CD14-positive monocyte (primary cell): ENCODE measurements at regions not wholly inside any gene's neighbourhood (a gene's known extent, or its start where the extent isn't known, plus 50 kb on each side); places are given as distances from the start of the nearest gene placed in this dataset.

Experiments
- DNase-seq, 3 donors: peaks; one replicate each; pipeline ENCODE4 v3.0.0-alpha.2; 2011 to 2022
- H2AFZ ChIP-seq: 2 replicates; pipeline ENCODE4 v1.6.0; 2012; ENCODE audit warnings: mild to moderate bottlenecking, low read depth, low read length, inconsistent platforms; ENCODE audit not compliant: insufficient read depth, poor library complexity, severe bottlenecking
- H3K27ac ChIP-seq, 2 donors: 1 replicate in 1 of 2; 2 replicates in 1 of 2; pipeline ENCODE4 v1.5.1; 2012 to 2013; ENCODE audit warnings: low read length in 2 of 2, control low read depth in 1 of 2, inconsistent platforms in 1 of 2, low read depth in 1 of 2, mild to moderate bottlenecking in 1 of 2
- H3K27me3 ChIP-seq, 2 donors: one replicate each; pipeline versions ENCODE4 v1.6.0 to v1.6.1; 2011 to 2013; ENCODE audit warnings: low read length in 2 of 2; ENCODE audit not compliant: control insufficient read depth in 2 of 2, insufficient read depth in 2 of 2
- H3K36me3 ChIP-seq, 2 donors: replicated peaks in 1 of 2; 1 replicate in 1 of 2; 2 replicates in 1 of 2; pipeline versions ENCODE4 v1.5.1 to v1.6.1; 2012 to 2013; ENCODE audit warnings: low read length in 2 of 2, control low read depth in 1 of 2, inconsistent platforms in 1 of 2, mild to moderate bottlenecking in 1 of 2; ENCODE audit not compliant: insufficient read depth in 2 of 2, control insufficient read depth in 1 of 2
- H3K4me1 ChIP-seq, 2 donors: 1 replicate in 1 of 2; 2 replicates in 1 of 2; pipeline versions ENCODE4 v1.5.1 to v1.6.1; 2012 to 2013; ENCODE audit warnings: low read length in 2 of 2, control low read depth in 1 of 2, inconsistent platforms in 1 of 2, mild to moderate bottlenecking in 1 of 2, moderate library complexity in 1 of 2; ENCODE audit not compliant: insufficient read depth in 2 of 2, control insufficient read depth in 1 of 2
- H3K4me2 ChIP-seq: replicated peaks from 2 replicates; pipeline ENCODE3; 2012; ENCODE audit warnings: low read length, moderate library complexity, mild to moderate bottlenecking; ENCODE audit not compliant: poor library complexity, severe bottlenecking; ENCODE audit errors: extremely low read depth
- H3K4me3 ChIP-seq, 3 experiments: fragments of 200-600 bp in 1 of 3; sonication (generic) in 1 of 3; replicated peaks in 1 of 3; 1 replicate in 2 of 3; 2 replicates in 1 of 3; pipeline ENCODE4 v1.5.1; 2011 to 2013; ENCODE audit warnings: low read length in 3 of 3, mild to moderate bottlenecking in 3 of 3, control low read depth in 2 of 3, low read depth in 2 of 3, inconsistent platforms in 1 of 3, moderate library complexity in 1 of 3
- H3K79me2 ChIP-seq: 2 replicates; pipeline ENCODE4 v1.6.0; 2012; ENCODE audit warnings: mild to moderate bottlenecking, control low read depth, inconsistent platforms, low read length, moderate library complexity; ENCODE audit not compliant: insufficient read depth
- H3K9ac ChIP-seq: 2 replicates; pipeline ENCODE4 v1.6.0; 2017; ENCODE audit warnings: low read length, mild to moderate bottlenecking; ENCODE audit not compliant: insufficient read depth, poor library complexity, severe bottlenecking
- H3K9me3 ChIP-seq, 2 donors: replicated peaks in 1 of 2; 1 replicate in 1 of 2; 2 replicates in 1 of 2; pipeline versions ENCODE4 v1.5.1 to v1.6.1; 2012 to 2013; ENCODE audit warnings: low read length in 2 of 2, control low read depth in 1 of 2; ENCODE audit not compliant: control insufficient read depth in 1 of 2, insufficient read depth in 1 of 2
- H4K20me1 ChIP-seq: 2 replicates; pipeline ENCODE4 v1.6.0; 2012; ENCODE audit warnings: mild to moderate bottlenecking, low read length, control low read depth, moderate library complexity; ENCODE audit not compliant: insufficient read depth
- H3K27ac Mint-ChIP-seq, 7 donors: one replicate each; pipeline ENCODE4 v1.8.0; 2020; ENCODE audit warnings: mild to moderate bottlenecking in 7 of 7, mixed read lengths in 7 of 7, moderate library complexity in 6 of 7, inconsistent platforms in 2 of 7
- H3K27me3 Mint-ChIP-seq, 3 donors: one replicate each; pipeline ENCODE4 v1.8.0; 2021 to 2022; ENCODE audit warnings: low read depth in 3 of 3, mild to moderate bottlenecking in 3 of 3, mixed read lengths in 3 of 3, moderate library complexity in 3 of 3, inconsistent platforms in 1 of 3
- H3K36me3 Mint-ChIP-seq, 2 donors: one replicate each; pipeline ENCODE4 v1.8.0; 2020; ENCODE audit warnings: mixed read lengths in 2 of 2, inconsistent platforms in 1 of 2, mild to moderate bottlenecking in 1 of 2
- H3K4me1 Mint-ChIP-seq: one replicate; pipeline ENCODE4 v1.8.0; 2020; ENCODE audit warnings: mild to moderate bottlenecking, mixed read lengths
- H3K4me3 Mint-ChIP-seq, 2 donors: one replicate each; pipeline ENCODE4 v1.8.0; 2020; ENCODE audit warnings: mild to moderate bottlenecking in 2 of 2, mixed read lengths in 2 of 2, moderate library complexity in 1 of 2
- H3K9me3 Mint-ChIP-seq, 7 donors: one replicate each; pipeline ENCODE4 v1.8.0; 2020 to 2022; ENCODE audit warnings: mixed read lengths in 7 of 7, mild to moderate bottlenecking in 6 of 7, moderate library complexity in 6 of 7, inconsistent platforms in 2 of 7
- WGBS: methylation state at CpG from one replicate; pipeline ENCODE4 v1.1.5; 2013; ENCODE audit warnings: missing lambda C conversion rate; ENCODE audit not compliant: insufficient coverage; 5-methylcytosine and 5-hydroxymethylcytosine counted together
- intact Hi-C, 2 donors: fragments of 100-400 bp; cut with micrococcal nuclease; formaldehyde crosslinking; loops; one replicate each; pipeline versions ENCODE4 v1.15.0 to v1.15.1; 2023
- TF ChIP-seq, protein P1 (sequence below): fragments of 200-600 bp; IDR thresholded peaks from one replicate; pipeline ENCODE4 v1.8.0; 2022; ENCODE audit warnings: antibody characterized with exemption, mild to moderate bottlenecking

GRCh38 chr17:73794336-73794735, 150.1 kb upstream of the SDK2 start:
- Histone ChIP-seq H3K27me3 (no peaks in the 10 kb centered on the region), H3K4me1 (no peaks in the 10 kb centered on the region), H3K9me3 (no peaks in the 10 kb centered on the region), H3K27ac (no peak overlapping the region), H3K9ac (no peak overlapping the region), H3K79me2 (no peaks in the 10 kb centered on the region), H3K4me3 (no peak overlapping the region), H4K20me1 (no peaks in the 10 kb centered on the region), H3K36me3 (no peaks in the 10 kb centered on the region), H2AFZ (no peak overlapping the region), H3K4me2 (no peak overlapping the region)
- Mint-ChIP-seq H3K4me3 (no peak overlapping the region), H3K36me3 (no peaks in the 10 kb centered on the region), H3K9me3 (no peaks in the 10 kb centered on the region), H3K27ac (no peak overlapping the region), H3K27me3 (peaks cover 11 to 20% (median 14%) of the 10 kb centered on the region in 3 donors), H3K4me1 (peaks cover 8% of the 10 kb centered on the region)
- 100% methylated on average over 1 of the region's 7 CpGs for WGBS
- intact Hi-C loops: no loop called here
- TF ChIP-seq, protein P1, sequence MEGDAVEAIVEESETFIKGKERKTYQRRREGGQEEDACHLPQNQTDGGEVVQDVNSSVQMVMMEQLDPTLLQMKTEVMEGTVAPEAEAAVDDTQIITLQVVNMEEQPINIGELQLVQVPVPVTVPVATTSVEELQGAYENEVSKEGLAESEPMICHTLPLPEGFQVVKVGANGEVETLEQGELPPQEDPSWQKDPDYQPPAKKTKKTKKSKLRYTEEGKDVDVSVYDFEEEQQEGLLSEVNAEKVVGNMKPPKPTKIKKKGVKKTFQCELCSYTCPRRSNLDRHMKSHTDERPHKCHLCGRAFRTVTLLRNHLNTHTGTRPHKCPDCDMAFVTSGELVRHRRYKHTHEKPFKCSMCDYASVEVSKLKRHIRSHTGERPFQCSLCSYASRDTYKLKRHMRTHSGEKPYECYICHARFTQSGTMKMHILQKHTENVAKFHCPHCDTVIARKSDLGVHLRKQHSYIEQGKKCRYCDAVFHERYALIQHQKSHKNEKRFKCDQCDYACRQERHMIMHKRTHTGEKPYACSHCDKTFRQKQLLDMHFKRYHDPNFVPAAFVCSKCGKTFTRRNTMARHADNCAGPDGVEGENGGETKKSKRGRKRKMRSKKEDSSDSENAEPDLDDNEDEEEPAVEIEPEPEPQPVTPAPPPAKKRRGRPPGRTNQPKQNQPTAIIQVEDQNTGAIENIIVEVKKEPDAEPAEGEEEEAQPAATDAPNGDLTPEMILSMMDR: no peak
- DNase-seq: no peak

DNA sequence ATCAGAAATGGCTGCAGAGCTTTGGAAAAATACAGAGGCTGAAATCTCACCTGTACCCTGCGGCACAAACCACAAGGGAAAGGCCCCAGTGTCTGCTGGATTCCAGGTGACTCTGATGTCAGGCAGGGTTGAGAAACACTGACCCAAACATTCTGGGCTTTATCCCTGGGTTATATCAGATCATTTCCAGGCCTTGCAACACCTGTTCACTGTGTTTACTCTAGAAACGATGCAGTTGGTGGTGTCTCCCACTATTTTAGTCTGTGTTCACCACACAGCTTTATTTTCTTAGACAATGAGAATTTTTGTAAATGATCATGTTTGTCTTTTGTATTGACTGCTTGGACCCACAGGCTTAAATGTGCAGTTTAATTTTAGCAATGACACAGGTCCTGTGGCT, 151.5 kb upstream of the SDK2 start:
- DNase-seq: no peak
- no peak overlapping the region for H3K9ac ChIP-seq
- H3K27ac ChIP-seq: no peak overlapping the region
- H2AFZ ChIP-seq: no peak overlapping the region
- H4K20me1 ChIP-seq: no peaks in the 10 kb centered on the region
- H3K27me3 ChIP-seq: no peaks in the 10 kb centered on the region
- no peaks in the 10 kb centered on the region for H3K36me3 ChIP-seq
- no peak overlapping the region for H3K4me2 ChIP-seq
- H3K4me1 Mint-ChIP-seq: peaks cover 8% of the 10 kb centered on the region
- H3K36me3 Mint-ChIP-seq: no peaks in the 10 kb centered on the region
- H3K4me3 Mint-ChIP-seq: no peak overlapping the region
- H3K27ac Mint-ChIP-seq: no peak overlapping the region
- 100% methylated on average over 1 of the region's 2 CpGs for WGBS
- TF ChIP-seq, protein P1: no peak
- H3K4me3 ChIP-seq: no peak overlapping the region
- no peaks in the 10 kb centered on the region for H3K9me3 Mint-ChIP-seq
- no peaks in the 10 kb centered on the region for H3K4me1 ChIP-seq
- H3K27me3 Mint-ChIP-seq: peaks cover 13 to 20% (median 14%) of the 10 kb centered on the region in 3 donors
- intact Hi-C loops: no loop called here
- H3K79me2 ChIP-seq: no peaks in the 10 kb centered on the region
- no peaks in the 10 kb centered on the region for H3K9me3 ChIP-seq
